Activated naive CD4-positive, alpha-beta T cell treated with anti-CD3 and anti-CD28 coated beads for 36 hours (primary cell): ENCODE measurements at regions not wholly inside any gene's neighbourhood (a gene's known extent, or its start where the extent isn't known, plus 50 kb on each side); places are given as distances from the start of the nearest gene placed in this dataset.
"Not testable (repeated sequence)": the region's sequence is repeated elsewhere in the genome, so short reads cannot be mapped to it uniquely, and the experiment has no call there.

Experiments used
- CTCF ChIA-PET: fragments of 350-600 bp; sonication (Branson Sonifier 250); formaldehyde crosslinking; loops from one replicate; lab custom pipeline; 2021; ENCODE audit warnings: antibody characterized with exemption; lab: Charles Lee
- DNase-seq: peaks from one replicate; pipeline ENCODE4 v3.0.0-alpha.2; 2020
- H3K27ac Mint-ChIP-seq: one replicate; pipeline ENCODE4 v1.8.0; 2021; ENCODE audit warnings: mild to moderate bottlenecking, mixed read lengths
- H3K27me3 Mint-ChIP-seq: one replicate; pipeline ENCODE4 v1.8.0; 2021; ENCODE audit warnings: low read depth, mixed read lengths
- H3K36me3 Mint-ChIP-seq: one replicate; pipeline ENCODE4 v1.8.0; 2021; ENCODE audit warnings: low read depth, mixed read lengths
- H3K4me1 Mint-ChIP-seq: one replicate; pipeline ENCODE4 v1.8.0; 2021; ENCODE audit warnings: low read depth, mixed read lengths
- H3K4me3 Mint-ChIP-seq: one replicate; pipeline ENCODE4 v1.8.0; 2021; ENCODE audit warnings: mild to moderate bottlenecking, moderate library complexity, mixed read lengths
- H3K9me3 Mint-ChIP-seq: one replicate; pipeline ENCODE4 v1.8.0; 2021; ENCODE audit warnings: mixed read lengths
- intact Hi-C: fragments of 100-400 bp; cut with micrococcal nuclease; formaldehyde crosslinking; loops from one replicate; pipeline ENCODE4 v1.15.1; 2023

DNA sequence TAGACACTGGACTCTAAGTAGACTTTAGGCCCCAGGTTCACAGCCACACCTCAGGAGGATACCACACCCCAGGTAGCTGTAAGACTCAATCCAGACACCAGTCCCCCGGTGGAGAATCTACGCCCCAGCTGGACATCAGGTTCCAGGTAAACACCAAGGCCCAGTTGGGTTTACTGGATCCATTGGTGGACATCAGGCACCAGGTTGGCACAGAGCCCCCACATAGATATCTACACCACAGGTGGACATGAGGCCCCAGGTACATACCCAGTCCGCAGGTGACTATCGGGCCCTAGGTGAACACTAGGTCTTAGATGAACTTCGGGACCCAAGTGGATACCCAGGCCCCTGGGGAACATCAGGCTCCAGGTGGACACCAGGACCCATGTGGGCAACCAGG is 58.9 kb upstream of the SEPTIN5 start:
- no peak for DNase-seq
- CTCF ChIA-PET, result no interaction called here
- Mint-ChIP-seq H3K4me3 (no peak overlapping the region), H3K4me1 (no peaks in the 10 kb centered on the region), H3K27ac (no peak overlapping the region), H3K9me3 (no peaks in the 10 kb centered on the region), H3K27me3 (no peaks in the 10 kb centered on the region), H3K36me3 (no peaks in the 10 kb centered on the region)
- intact Hi-C loops, result no loop called here

DNA sequence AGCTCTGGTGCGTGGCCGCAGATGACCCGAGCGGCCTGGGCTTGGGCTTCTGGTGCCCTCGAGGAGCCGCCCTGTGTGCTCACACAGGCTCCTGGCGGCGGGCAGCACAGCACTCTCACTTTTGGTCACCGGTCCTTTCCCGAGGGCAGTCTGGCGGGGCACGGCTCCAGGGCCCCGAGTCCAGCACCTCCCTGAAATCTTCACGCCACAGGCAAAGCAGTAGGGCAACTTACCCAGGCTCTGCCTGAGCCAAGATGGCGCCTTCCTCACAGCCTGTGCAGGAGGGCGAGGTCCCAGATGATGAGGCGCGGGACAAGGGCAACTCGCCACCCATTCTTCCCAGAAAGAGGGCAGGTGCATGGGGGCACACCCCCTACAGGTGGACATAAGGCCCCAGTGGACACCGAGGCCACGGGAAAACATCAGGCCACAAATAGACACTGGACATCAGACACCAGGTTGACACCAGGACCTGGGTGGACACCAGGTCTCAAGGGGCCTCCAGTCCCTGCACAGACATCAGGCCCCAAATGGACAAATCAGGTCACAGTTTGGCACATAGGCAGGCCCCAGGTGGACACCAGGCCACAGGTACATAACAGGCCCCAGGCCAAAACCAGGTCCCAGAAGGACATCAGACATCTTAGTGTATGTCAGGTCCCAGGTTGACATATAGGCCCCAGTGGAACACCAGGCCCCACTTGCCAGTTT is 57.6 kb upstream of the SEPTIN5 start:
- H3K27me3 Mint-ChIP-seq, result no peaks in the 10 kb centered on the region
- H3K27ac Mint-ChIP-seq, result no peak overlapping the region
- no peaks in the 10 kb centered on the region for H3K36me3 Mint-ChIP-seq
- no peaks in the 10 kb centered on the region for H3K4me1 Mint-ChIP-seq
- no peak overlapping the region for H3K4me3 Mint-ChIP-seq
- intact Hi-C loops, result no loop called here
- no peaks in the 10 kb centered on the region for H3K9me3 Mint-ChIP-seq
- CTCF ChIA-PET, result no interaction called here
- no peak for DNase-seq

DNA sequence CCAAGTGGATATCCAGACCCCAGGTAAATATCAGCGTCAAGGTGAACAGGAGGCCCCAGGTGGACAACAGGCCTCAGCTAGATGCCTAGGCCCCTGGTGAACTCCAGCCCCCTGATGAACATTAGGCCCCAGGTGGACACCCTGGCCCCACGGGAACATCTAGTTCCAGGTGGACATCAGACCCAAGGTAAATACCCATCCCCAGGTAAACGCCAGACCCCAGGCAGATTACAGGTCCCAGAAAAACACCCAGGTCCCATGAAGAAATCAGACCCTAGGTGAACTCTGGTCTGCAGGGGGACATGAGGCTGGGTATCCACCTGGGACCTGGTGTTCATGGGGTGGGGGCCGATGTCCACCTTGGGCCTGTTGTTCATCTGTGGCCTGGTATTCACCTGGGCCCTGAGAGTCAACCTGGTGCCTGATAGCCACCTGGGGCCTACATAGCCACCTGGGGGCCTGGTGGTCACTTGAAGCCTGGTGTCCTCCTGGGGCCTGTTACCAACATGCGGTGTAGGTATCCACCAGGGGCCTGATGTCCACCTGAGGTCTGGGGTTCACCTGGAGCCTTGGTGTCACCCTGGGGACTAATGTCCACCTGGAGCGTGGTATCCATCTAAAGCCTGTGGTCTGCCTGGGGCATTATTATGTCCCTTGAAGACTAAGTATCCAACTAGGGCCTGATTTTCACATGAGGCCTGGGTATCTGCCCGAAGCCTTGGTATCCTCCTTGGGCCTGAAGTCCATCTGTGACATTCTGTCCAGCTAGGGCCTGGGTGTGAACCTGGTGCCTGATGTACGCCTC is 56.8 kb upstream of the SEPTIN5 start:
- intact Hi-C loops, result no loop called here

DNA sequence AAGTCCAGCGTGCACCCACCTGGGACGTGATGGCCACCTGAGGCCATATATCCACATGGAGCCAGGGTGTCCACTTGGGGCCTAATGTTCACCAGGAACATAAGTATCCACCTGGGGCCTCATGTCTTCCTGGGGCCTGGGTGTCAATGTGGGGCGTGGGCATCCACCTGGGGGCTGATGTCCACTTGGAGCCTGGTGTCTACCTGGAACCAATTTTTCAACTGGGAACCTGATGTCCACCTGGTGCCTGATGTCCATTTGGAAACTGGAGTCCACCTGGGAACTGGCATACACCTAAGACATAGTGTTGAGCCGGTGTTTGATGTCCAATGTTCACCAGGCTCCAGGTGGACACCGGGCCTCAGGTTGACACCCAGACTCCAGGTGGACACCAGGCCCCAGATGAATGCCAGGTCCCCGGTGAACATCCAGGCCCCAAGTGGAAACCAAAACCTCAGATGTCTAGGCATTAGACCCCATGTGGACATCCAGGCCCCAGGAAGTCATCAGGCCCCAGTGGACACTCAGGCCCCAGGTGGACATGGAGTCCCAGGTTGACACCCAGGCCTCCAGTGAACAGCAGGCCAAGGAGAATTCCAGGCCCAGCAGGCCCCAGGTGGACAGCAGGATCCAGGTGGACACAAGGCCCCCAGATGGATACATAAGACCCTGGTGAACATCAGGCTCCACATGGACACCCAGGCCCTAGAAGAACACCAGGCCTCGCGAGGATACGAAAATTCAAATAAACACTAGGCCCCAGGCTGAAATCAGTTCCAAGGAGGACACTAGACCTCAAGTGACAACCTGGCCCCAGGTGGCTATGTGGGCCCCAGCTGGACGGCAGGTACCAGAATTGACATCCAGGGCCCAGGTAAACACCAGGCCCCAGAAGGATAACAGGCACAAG is 56.0 kb upstream of the SEPTIN5 start:
- H3K9me3 Mint-ChIP-seq, result no peaks in the 10 kb centered on the region
- peaks cover 2% of the 10 kb centered on the region for H3K4me1 Mint-ChIP-seq
- CTCF ChIA-PET, result no interaction called here
- no peak overlapping the region for H3K4me3 Mint-ChIP-seq
- H3K27me3 Mint-ChIP-seq, result no peaks in the 10 kb centered on the region
- no peaks in the 10 kb centered on the region for H3K36me3 Mint-ChIP-seq
- H3K27ac Mint-ChIP-seq, result no peak overlapping the region
- intact Hi-C loops, result no loop called here
- DNase-seq, result no peak

More for the DNA sequence above, 56.8 kb upstream of the SEPTIN5 start:
- Mint-ChIP-seq H3K4me3 (no peak overlapping the region), H3K4me1 (no peaks in the 10 kb centered on the region), H3K27ac (no peak overlapping the region), H3K27me3 (no peaks in the 10 kb centered on the region), H3K9me3 (no peaks in the 10 kb centered on the region), H3K36me3 (no peaks in the 10 kb centered on the region)
- no peak for DNase-seq
- CTCF ChIA-PET, result no interaction called here

DNA sequence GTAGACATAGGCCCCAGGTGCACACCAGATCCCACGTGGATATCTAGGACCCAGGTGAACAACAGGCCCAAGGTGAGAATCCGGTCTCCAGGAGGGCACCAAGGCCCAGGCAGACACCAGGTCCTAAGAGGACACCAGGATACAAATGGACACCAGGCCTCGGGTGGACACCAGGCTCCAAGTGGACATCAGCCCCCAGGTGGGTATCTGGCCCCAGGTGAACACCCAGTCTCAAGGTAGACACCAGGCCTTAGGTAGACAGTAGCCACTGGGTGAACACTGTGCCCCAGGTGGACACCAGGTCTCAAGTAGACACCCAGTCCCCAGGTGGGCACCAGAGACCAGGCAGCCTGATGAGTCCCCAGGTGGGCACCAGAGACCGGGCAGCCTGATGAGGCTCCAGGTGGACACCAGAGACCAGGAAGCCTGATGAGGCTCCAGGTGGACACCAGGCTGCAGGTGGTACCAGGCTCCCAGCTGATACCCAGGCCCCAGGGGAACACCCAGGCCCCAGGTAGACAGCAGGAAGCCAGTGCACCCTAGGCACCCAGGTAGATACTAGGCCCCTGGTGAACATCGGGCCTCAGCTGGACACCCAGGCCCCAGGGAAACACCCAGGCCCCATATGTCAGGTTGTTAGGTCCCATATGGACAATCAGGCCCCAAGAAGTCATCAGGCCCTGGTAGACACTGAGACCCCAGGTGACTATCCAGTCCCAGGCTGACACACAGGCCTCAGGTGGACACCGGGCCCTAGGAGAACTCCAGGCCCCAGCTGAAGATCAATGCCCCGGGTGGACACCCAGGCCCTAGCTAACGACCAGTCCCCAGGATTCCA is 55.1 kb upstream of the SEPTIN5 start:
- intact Hi-C loops, result no loop called here
- Mint-ChIP-seq H3K36me3 (no peaks in the 10 kb centered on the region), H3K9me3 (no peaks in the 10 kb centered on the region), H3K4me1 (peaks cover 2% of the 10 kb centered on the region), H3K27ac (no peak overlapping the region), H3K27me3 (no peaks in the 10 kb centered on the region), H3K4me3 (no peak overlapping the region)
- CTCF ChIA-PET, result interaction anchor here (0.5 kb wide), 1 partner anchor 1212 kb away, joined by 3 read pairs; no protein-coding TSS in a partner anchor
- no peak for DNase-seq

DNA sequence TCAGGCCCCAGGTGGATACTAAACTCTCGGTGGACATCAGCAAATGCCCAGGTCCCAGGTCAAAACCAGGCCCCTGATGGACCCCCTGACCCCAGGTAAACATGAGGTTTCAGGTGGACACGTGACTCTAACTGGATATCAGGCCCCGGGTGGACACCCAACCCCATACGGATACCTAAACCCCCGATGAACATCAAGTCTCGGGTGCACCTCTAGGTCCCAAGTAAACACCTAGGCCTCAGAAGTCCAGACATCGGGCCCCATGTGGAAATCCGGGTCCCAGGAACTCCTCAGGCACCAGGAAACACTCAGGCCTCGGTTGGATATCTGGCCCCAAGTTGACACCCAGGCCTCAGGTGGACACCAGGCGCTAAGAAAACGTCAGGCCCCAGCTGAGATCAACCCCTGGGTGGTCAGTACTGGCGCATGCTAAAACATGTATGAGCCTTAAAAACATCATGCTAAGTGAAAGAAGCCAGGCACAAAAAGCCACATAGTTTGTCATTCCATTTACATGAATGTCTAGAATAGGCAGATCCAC is 54.4 kb upstream of the SEPTIN5 start:
- intact Hi-C loops, result no loop called here
- CTCF ChIA-PET, result no interaction called here
- no peaks in the 10 kb centered on the region for H3K27me3 Mint-ChIP-seq

DNA sequence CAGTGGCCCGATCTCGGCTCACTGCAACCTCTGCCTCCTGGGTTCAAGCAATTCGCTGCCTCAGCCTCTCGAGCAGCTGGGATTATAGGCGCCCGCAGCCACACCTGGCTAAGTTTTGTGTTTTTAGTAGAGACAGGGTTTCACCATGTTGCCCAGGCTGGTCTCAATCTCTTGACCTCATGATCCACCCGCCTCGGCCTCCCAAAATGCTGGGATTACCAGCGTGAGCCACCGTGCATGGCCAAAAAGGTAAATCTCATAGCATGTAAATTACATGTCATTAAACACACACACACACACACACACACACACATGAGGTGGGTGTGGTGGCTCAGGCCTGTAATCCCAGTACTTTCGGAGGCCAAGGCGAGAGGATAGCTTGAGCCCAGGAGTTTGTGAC is 53.7 kb upstream of the SEPTIN5 start:
- H3K4me1 Mint-ChIP-seq, H3K9me3 Mint-ChIP-seq, H3K36me3 Mint-ChIP-seq, DNase-seq, H3K27ac Mint-ChIP-seq, intact Hi-C loops, H3K4me3 Mint-ChIP-seq, H3K27me3 Mint-ChIP-seq: not testable (repeated sequence)
- CTCF ChIA-PET, result interaction anchor here (1.4 kb wide), 1 partner anchor 19 kb away, joined by 4 read pairs; no protein-coding TSS in a partner anchor

More for the DNA sequence above, 54.4 kb upstream of the SEPTIN5 start:
- Mint-ChIP-seq H3K27ac (no peak overlapping the region), H3K36me3 (no peaks in the 10 kb centered on the region), H3K9me3 (no peaks in the 10 kb centered on the region), H3K4me1 (peaks cover 2% of the 10 kb centered on the region), H3K4me3 (no peak overlapping the region)
- DNase-seq, result no peak

DNA sequence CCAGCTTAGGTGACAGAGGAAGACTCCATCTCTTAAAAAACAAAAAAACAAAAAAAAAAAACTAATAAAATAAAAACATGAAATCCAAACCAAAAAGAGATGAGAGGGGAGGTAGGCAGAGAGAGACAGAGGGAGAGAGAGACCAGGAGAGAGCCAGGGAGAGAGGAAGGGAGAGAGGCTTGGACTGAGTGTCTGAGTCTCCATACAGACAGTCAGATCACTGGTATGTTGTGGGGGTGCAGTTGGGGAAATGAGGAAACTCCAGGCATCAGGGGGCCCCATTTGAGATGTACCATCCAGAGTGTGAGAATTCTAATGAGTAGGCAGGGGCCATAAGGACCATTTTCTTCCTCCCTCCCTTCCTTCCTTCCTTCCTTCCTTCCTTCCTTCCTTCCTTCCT is 53.1 kb upstream of the SEPTIN5 start:
- Mint-ChIP-seq H3K9me3 (no peaks in the 10 kb centered on the region), H3K27me3 (no peaks in the 10 kb centered on the region), H3K36me3 (no peaks in the 10 kb centered on the region), H3K4me3 (no peak overlapping the region), H3K27ac (no peak overlapping the region), H3K4me1 (peaks cover 2% of the 10 kb centered on the region)
- CTCF ChIA-PET, result interaction anchor here (1.4 kb wide), 1 partner anchor 19 kb away, joined by 4 read pairs; no protein-coding TSS in a partner anchor
- intact Hi-C loops, result no loop called here
- DNase-seq, result no peak

DNA sequence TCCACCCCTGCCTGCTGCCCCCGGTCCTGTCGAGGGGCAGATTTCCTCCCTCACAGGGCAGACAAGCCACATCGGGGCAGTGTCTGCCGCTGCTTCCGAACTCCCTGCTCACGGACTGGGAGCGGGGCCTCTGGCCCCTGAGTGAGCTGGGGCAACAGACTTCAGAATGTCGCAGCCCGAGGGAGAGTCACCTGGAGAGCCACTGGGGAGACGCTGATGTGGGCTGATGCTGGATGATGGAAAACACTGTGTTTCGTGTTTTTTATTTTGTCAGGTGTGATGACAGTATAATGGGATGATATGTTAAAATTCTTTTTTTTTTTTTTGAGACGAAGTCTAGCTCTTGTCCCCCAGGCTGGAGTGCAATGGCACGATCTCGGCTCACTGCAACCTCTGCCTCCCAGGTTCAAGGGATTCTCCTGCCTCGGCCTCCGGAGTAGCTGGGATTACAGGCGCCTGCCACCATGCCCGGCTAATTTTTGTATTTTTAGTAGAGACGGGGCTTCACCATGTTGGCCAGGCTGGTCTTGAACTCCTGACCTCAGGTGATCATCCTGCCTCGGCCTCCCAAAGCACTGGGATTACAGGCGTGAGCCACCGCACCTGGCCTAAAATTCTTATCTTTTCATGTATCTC is 52.1 kb upstream of the SEPTIN5 start:
- H3K36me3 Mint-ChIP-seq, H3K9me3 Mint-ChIP-seq, H3K27me3 Mint-ChIP-seq, DNase-seq, H3K4me1 Mint-ChIP-seq, H3K27ac Mint-ChIP-seq, H3K4me3 Mint-ChIP-seq, intact Hi-C loops: not testable (repeated sequence)
- CTCF ChIA-PET, result interaction anchor here (0.7 to 1.4 kb wide), 2 partner anchors 18 to 1614 kb away, joined by 4 read pairs; no protein-coding TSS in a partner anchor

DNA sequence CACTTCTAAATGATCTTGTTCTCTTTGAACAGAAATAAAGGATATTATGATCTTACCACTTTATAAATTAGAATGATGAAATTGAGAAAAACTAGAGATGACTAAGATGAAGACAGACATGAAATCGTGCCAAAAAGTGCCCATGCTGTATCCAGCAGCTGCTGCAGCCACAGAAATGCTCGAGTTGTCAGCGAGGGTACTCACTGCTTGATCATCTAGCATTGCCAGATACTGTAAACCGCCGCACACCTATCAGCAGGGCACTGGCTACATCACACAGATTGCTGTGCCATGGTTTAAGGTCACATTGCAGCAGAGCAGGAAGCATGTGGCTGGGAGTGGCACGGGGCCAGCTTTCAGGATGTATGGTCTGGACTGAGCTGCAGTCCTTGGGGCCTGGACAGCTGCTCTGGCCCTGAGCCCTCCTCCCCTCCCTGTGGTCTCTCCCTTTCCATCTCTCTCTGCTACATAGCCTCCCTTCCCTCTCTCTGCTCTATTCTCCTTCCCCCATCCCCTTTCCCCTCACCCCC is 51.0 kb upstream of the SEPTIN5 start:
- H3K36me3 Mint-ChIP-seq, result no peaks in the 10 kb centered on the region
- H3K4me3 Mint-ChIP-seq, result no peak overlapping the region
- peak; percentile 12 for DNase-seq
- CTCF ChIA-PET, result no interaction called here
- H3K27me3 Mint-ChIP-seq, result no peaks in the 10 kb centered on the region
- H3K4me1 Mint-ChIP-seq, result peaks cover 2% of the 10 kb centered on the region
- intact Hi-C loops, result no loop called here
- no peaks in the 10 kb centered on the region for H3K9me3 Mint-ChIP-seq
- H3K27ac Mint-ChIP-seq, result no peak overlapping the region

DNA sequence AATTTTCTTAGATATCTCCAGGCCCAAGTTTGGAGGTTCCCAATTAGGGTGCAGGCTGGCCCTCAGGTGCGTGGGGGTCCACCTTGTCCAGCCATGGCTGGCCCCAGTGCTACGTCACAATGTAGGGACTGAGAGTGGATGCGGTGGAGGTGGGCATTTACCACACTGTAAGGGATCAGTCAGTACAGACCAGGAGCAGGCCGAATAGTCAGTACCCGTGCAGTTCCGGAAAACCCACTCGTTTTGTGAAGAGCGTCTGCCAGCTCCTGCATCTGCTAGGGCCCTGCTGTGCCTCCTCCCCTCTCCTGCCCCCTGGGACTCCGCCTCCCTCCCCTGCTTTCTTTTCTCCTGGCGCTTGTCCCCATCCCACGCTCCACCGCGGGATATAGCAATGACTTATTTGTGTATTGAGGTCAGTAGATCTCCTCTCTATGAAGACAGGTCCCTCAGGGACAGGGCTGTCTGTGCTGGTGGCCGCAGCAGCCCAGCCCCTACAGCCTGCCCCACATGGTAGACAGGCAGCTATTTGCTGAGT is 50.4 kb upstream of the SEPTIN5 start:
- Mint-ChIP-seq H3K9me3 (no peaks in the 10 kb centered on the region), H3K27me3 (no peaks in the 10 kb centered on the region), H3K4me3 (no peak overlapping the region), H3K4me1 (peaks cover 2% of the 10 kb centered on the region), H3K36me3 (no peaks in the 10 kb centered on the region), H3K27ac (no peak overlapping the region)
- intact Hi-C loops, result no loop called here
- CTCF ChIA-PET, result no interaction called here
- DNase-seq, result no peak
